Fibroblast of lung (primary cell): ENCODE measurements at regions not wholly inside any gene's neighbourhood (a gene's known extent, or its start where the extent isn't known, plus 50 kb on each side); places are given as distances from the start of the nearest gene placed in this dataset.

ENCODE experiments used
- DNase-seq, 2 donors: peaks; one replicate each; pipeline versions ENCODE4 v3.0.0 to v3.0.0-alpha.2; 2010; ENCODE audit warnings: low read depth in 2 of 2
- H2AFZ ChIP-seq: 2 replicates; pipeline ENCODE4 v1.5.1; 2012; ENCODE audit warnings: low read length, control low read depth, inconsistent platforms
- H3K27ac ChIP-seq: 2 replicates; pipeline ENCODE4 v1.5.1; 2011; ENCODE audit warnings: low read length, control low read depth; ENCODE audit not compliant: insufficient read depth
- H3K27me3 ChIP-seq: 2 replicates; pipeline ENCODE4 v1.5.1; 2011; ENCODE audit warnings: mild to moderate bottlenecking, low read length; ENCODE audit not compliant: control insufficient read depth, insufficient read depth
- H3K36me3 ChIP-seq: 2 replicates; pipeline ENCODE4 v1.5.1; 2011; ENCODE audit warnings: low read length; ENCODE audit not compliant: control insufficient read depth, insufficient read depth
- H3K4me1 ChIP-seq: 2 replicates; pipeline ENCODE4 v1.5.1; 2011; ENCODE audit warnings: low read length; ENCODE audit not compliant: control insufficient read depth, insufficient read depth; ENCODE audit errors: extremely low read depth
- H3K4me2 ChIP-seq: 2 replicates; pipeline ENCODE4 v1.5.1; 2011; ENCODE audit warnings: low read length, control low read depth; ENCODE audit not compliant: insufficient read depth; ENCODE audit errors: extremely low read depth
- H3K4me3 ChIP-seq, 4 experiments: fragments of 200-600 bp in 1 of 4; sonication (generic) in 1 of 4; replicated peaks in 1 of 4; 2 replicates each; pipeline ENCODE4 v1.5.1; 2011 to 2016; ENCODE audit warnings: low read length in 4 of 4, low read depth in 3 of 4, mild to moderate bottlenecking in 3 of 4, control low read depth in 2 of 4, inconsistent platforms in 1 of 4, mixed read lengths in 1 of 4; ENCODE audit not compliant: insufficient read depth in 1 of 4; ENCODE audit errors: control extremely low read depth in 1 of 4
- H3K79me2 ChIP-seq: 2 replicates; pipeline ENCODE4 v1.5.1; 2012; ENCODE audit warnings: mild to moderate bottlenecking, low read length, inconsistent platforms; ENCODE audit not compliant: control insufficient read depth, insufficient read depth
- H3K9ac ChIP-seq: 2 replicates; pipeline ENCODE4 v1.5.1; 2011; ENCODE audit warnings: mild to moderate bottlenecking, low read length, control low read depth; ENCODE audit not compliant: insufficient read depth
- H3K9me3 ChIP-seq: 2 replicates; pipeline ENCODE4 v1.5.1; 2012; ENCODE audit warnings: low read depth, low read length; ENCODE audit not compliant: control insufficient read depth, insufficient read depth
- H4K20me1 ChIP-seq: 2 replicates; pipeline ENCODE4 v1.5.1; 2011; ENCODE audit warnings: low read length; ENCODE audit not compliant: control insufficient read depth, insufficient read depth; ENCODE audit errors: extremely low read depth
- CTCF ChIP-seq, 2 donors: IDR thresholded peaks in 1 of 2; conservative IDR thresholded peaks in 1 of 2; 1 replicate in 1 of 2; 2 replicates in 1 of 2; pipeline ENCODE4 v1.5.1; 2011 to 2012; ENCODE audit warnings: low read length in 2 of 2, control low read depth in 1 of 2, inconsistent platforms in 1 of 2, low read depth in 1 of 2, mild to moderate bottlenecking in 1 of 2
- EZH2 ChIP-seq: IDR thresholded peaks from 2 replicates; pipeline ENCODE4 v1.5.1; 2012; ENCODE audit warnings: low read length, control low read depth, mild to moderate bottlenecking; ENCODE audit errors: missing control alignments

- H3K79me2 ChIP-seq: no peaks in the 10 kb centered on the region
- H3K36me3 ChIP-seq: no peaks in the 10 kb centered on the region
- TF ChIP-seq CTCF (conservative IDR thresholded peaks at IDR 0.05 in 1 of 2, IDR thresholded peaks at IDR 0.05 in 1 of 2; ENCODE audit: low read depth in 1 of 2, low read length in 2 of 2): no peak
- no peak for TF ChIP-seq EZH2
- no peaks in the 10 kb centered on the region for H3K9me3 ChIP-seq
- DNase-seq: no peak
- no peaks in the 10 kb centered on the region for H4K20me1 ChIP-seq
- no peak overlapping the region for H3K4me2 ChIP-seq
- no peaks in the 10 kb centered on the region for H3K4me1 ChIP-seq
- no peaks in the 10 kb centered on the region for H3K27me3 ChIP-seq
- no peak overlapping the region for H2AFZ ChIP-seq
- no peak overlapping the region for H3K27ac ChIP-seq
- H3K4me3 ChIP-seq: no peak overlapping the region
- H3K9ac ChIP-seq: no peak overlapping the region
These were observed 344.6 kb upstream of the TMEFF2 start for GRCh38 chr2:192539306-192539705.

DNA sequence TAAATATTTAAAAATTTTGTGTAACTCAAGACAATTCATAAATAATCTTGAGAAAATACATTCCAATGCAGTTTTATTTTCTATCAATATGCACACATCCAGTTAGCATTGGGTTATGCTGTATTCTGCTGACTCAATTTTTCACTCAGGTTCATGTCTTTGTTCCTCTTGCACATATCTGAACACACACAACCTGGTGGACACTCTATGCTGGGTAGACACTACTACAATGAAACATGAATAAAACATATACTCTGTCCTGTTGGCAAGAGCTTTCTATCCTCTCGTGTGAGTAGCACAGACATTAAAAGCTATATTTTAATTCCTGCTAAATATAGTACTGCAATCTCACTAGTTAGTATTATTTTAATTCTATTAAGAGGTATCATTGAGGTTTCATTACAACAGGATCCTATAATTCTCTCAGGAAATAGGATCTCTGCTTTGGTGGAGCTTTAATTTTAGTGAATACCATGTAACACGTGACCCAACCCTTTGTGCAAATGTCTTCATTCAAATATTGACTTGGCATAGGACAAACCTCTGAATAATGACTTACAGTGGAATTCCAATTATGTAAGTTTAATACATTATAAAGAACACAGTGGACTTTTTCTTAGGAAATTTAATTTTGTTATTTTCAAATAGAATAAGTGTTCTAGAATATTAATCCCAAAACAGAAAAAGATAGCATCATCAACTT, 342.3 kb upstream of the TMEFF2 start:
- Histone ChIP-seq H3K36me3 (no peaks in the 10 kb centered on the region), H3K4me2 (no peak overlapping the region), H3K27me3 (no peaks in the 10 kb centered on the region), H4K20me1 (no peaks in the 10 kb centered on the region), H3K27ac (no peak overlapping the region), H3K9me3 (no peaks in the 10 kb centered on the region), H2AFZ (no peak overlapping the region), H3K4me1 (no peaks in the 10 kb centered on the region), H3K4me3 (no peak overlapping the region), H3K9ac (no peak overlapping the region), H3K79me2 (no peaks in the 10 kb centered on the region)
- TF ChIP-seq CTCF (conservative IDR thresholded peaks at IDR 0.05 in 1 of 2, IDR thresholded peaks at IDR 0.05 in 1 of 2; ENCODE audit: low read depth in 1 of 2, low read length in 2 of 2) (no peak), EZH2 (no peak)
- no peak for DNase-seq

DNA sequence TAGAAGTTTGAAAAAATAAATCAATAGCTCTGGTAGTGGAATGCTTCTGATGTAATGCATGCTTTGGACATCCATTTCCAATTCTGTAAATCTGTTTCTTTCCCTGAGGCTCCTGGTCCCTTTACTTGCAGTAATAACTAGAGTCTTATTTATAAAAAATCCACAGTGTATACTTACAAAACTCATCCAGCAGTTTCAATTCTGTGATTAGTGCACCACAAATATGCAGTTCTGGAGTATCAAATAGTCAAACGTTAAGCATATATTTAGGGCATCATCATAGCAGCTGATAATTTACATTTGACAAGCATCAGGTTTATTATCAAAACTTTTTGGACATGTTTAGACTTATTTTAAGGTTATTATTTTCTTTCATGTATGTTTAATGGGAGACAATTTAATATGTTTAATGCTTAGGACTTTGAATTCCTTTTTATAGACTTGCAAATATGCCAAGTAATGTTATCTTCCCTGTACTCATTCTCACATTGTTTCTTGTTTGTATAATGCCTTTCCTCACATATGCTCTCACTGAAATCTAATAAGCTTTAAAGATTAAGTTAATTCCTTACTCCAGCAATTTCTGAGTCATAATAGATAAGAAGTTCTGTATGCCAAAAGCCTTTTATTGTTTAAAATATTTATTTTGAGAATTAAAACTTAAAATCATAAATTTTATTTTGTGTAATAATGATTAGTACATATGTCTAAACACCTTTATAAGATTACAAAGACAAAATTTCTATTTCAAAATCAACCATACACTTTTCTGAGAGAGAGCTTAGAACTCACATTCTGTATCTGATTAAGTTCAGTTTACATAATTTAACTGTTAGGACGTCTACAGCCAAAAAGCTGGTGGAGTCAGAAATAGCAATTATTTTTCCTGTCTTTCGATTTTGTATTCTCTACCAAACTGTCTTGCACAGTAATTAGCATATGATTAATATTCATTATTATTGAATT, 341.5 kb upstream of the TMEFF2 start:
- H3K4me3 ChIP-seq: no peak overlapping the region

More for the DNA sequence above, 341.5 kb upstream of the TMEFF2 start:
- TF ChIP-seq EZH2 (no peak), CTCF (conservative IDR thresholded peaks at IDR 0.05 in 1 of 2, IDR thresholded peaks at IDR 0.05 in 1 of 2; ENCODE audit: low read depth in 1 of 2, low read length in 2 of 2) (no peak)
- no peaks in the 10 kb centered on the region for H3K36me3 ChIP-seq
- no peaks in the 10 kb centered on the region for H3K4me1 ChIP-seq
- no peaks in the 10 kb centered on the region for H4K20me1 ChIP-seq
- peak; percentile 0 to 35 for DNase-seq
- H3K27me3 ChIP-seq: no peaks in the 10 kb centered on the region
- no peak overlapping the region for H3K4me2 ChIP-seq
- no peak overlapping the region for H3K9ac ChIP-seq
- H3K9me3 ChIP-seq: no peaks in the 10 kb centered on the region
- H3K79me2 ChIP-seq: no peaks in the 10 kb centered on the region
- H2AFZ ChIP-seq: no peak overlapping the region
- no peak overlapping the region for H3K27ac ChIP-seq
